Fibroblast of lung (primary cell): ENCODE measurements at regions not wholly inside any gene's neighbourhood (a gene's known extent, or its start where the extent isn't known, plus 50 kb on each side); places are given as distances from the start of the nearest gene placed in this dataset.

ENCODE experiments used
- DNase-seq, 2 donors: peaks; one replicate each; pipeline versions ENCODE4 v3.0.0 to v3.0.0-alpha.2; 2010; ENCODE audit warnings: low read depth in 2 of 2
- H2AFZ ChIP-seq: 2 replicates; pipeline ENCODE4 v1.5.1; 2012; ENCODE audit warnings: low read length, control low read depth, inconsistent platforms
- H3K27ac ChIP-seq: 2 replicates; pipeline ENCODE4 v1.5.1; 2011; ENCODE audit warnings: low read length, control low read depth; ENCODE audit not compliant: insufficient read depth
- H3K27me3 ChIP-seq: 2 replicates; pipeline ENCODE4 v1.5.1; 2011; ENCODE audit warnings: mild to moderate bottlenecking, low read length; ENCODE audit not compliant: control insufficient read depth, insufficient read depth
- H3K36me3 ChIP-seq: 2 replicates; pipeline ENCODE4 v1.5.1; 2011; ENCODE audit warnings: low read length; ENCODE audit not compliant: control insufficient read depth, insufficient read depth
- H3K4me1 ChIP-seq: 2 replicates; pipeline ENCODE4 v1.5.1; 2011; ENCODE audit warnings: low read length; ENCODE audit not compliant: control insufficient read depth, insufficient read depth; ENCODE audit errors: extremely low read depth
- H3K4me2 ChIP-seq: 2 replicates; pipeline ENCODE4 v1.5.1; 2011; ENCODE audit warnings: low read length, control low read depth; ENCODE audit not compliant: insufficient read depth; ENCODE audit errors: extremely low read depth
- H3K4me3 ChIP-seq, 4 experiments: fragments of 200-600 bp in 1 of 4; sonication (generic) in 1 of 4; replicated peaks in 1 of 4; 2 replicates each; pipeline ENCODE4 v1.5.1; 2011 to 2016; ENCODE audit warnings: low read length in 4 of 4, low read depth in 3 of 4, mild to moderate bottlenecking in 3 of 4, control low read depth in 2 of 4, inconsistent platforms in 1 of 4, mixed read lengths in 1 of 4; ENCODE audit not compliant: insufficient read depth in 1 of 4; ENCODE audit errors: control extremely low read depth in 1 of 4
- H3K79me2 ChIP-seq: 2 replicates; pipeline ENCODE4 v1.5.1; 2012; ENCODE audit warnings: mild to moderate bottlenecking, low read length, inconsistent platforms; ENCODE audit not compliant: control insufficient read depth, insufficient read depth
- H3K9ac ChIP-seq: 2 replicates; pipeline ENCODE4 v1.5.1; 2011; ENCODE audit warnings: mild to moderate bottlenecking, low read length, control low read depth; ENCODE audit not compliant: insufficient read depth
- H3K9me3 ChIP-seq: 2 replicates; pipeline ENCODE4 v1.5.1; 2012; ENCODE audit warnings: low read depth, low read length; ENCODE audit not compliant: control insufficient read depth, insufficient read depth
- H4K20me1 ChIP-seq: 2 replicates; pipeline ENCODE4 v1.5.1; 2011; ENCODE audit warnings: low read length; ENCODE audit not compliant: control insufficient read depth, insufficient read depth; ENCODE audit errors: extremely low read depth
- EZH2 ChIP-seq: IDR thresholded peaks from 2 replicates; pipeline ENCODE4 v1.5.1; 2012; ENCODE audit warnings: low read length, control low read depth, mild to moderate bottlenecking; ENCODE audit errors: missing control alignments
- TF ChIP-seq, protein P1 (sequence below), 2 donors: IDR thresholded peaks in 1 of 2; conservative IDR thresholded peaks in 1 of 2; 1 replicate in 1 of 2; 2 replicates in 1 of 2; pipeline ENCODE4 v1.5.1; 2011 to 2012; ENCODE audit warnings: low read length in 2 of 2, control low read depth in 1 of 2, inconsistent platforms in 1 of 2, low read depth in 1 of 2, mild to moderate bottlenecking in 1 of 2

DNA sequence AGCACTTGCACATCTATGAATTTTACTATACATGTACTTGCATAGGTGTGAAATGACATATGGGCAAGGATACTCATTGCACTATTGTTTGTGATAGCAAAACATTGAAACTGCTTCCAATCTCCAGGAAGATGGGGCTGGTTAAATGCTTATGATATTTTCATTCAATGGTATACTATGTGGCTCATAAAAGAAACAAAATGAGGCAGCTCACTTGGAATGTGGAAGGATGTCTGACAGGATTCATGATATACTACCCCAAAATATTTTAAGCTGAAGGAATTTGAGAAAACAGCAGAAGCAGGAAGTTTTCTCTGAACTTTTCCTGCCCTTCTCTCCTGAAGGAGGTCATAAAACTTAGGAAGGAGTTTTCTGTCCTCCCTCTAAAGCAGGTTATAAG, 99.6 kb upstream of the CAST start:
- H3K27me3 ChIP-seq = no peaks in the 10 kb centered on the region
- H4K20me1 ChIP-seq = no peaks in the 10 kb centered on the region
- H3K4me2 ChIP-seq = peak overlapping the region; percentile 35
- H3K27ac ChIP-seq = no peak overlapping the region
- peaks cover 16% of the 10 kb centered on the region for H3K4me1 ChIP-seq
- no peak overlapping the region for H3K9ac ChIP-seq
- no peaks in the 10 kb centered on the region for H3K9me3 ChIP-seq
- TF ChIP-seq, protein P1, sequence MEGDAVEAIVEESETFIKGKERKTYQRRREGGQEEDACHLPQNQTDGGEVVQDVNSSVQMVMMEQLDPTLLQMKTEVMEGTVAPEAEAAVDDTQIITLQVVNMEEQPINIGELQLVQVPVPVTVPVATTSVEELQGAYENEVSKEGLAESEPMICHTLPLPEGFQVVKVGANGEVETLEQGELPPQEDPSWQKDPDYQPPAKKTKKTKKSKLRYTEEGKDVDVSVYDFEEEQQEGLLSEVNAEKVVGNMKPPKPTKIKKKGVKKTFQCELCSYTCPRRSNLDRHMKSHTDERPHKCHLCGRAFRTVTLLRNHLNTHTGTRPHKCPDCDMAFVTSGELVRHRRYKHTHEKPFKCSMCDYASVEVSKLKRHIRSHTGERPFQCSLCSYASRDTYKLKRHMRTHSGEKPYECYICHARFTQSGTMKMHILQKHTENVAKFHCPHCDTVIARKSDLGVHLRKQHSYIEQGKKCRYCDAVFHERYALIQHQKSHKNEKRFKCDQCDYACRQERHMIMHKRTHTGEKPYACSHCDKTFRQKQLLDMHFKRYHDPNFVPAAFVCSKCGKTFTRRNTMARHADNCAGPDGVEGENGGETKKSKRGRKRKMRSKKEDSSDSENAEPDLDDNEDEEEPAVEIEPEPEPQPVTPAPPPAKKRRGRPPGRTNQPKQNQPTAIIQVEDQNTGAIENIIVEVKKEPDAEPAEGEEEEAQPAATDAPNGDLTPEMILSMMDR (conservative IDR thresholded peaks at IDR 0.05 in 1 of 2, IDR thresholded peaks at IDR 0.05 in 1 of 2; ENCODE audit: low read depth in 1 of 2, low read length in 2 of 2) = no peak
- no peak for TF ChIP-seq EZH2
- no peaks in the 10 kb centered on the region for H3K36me3 ChIP-seq
- no peak overlapping the region for H2AFZ ChIP-seq
- H3K4me3 ChIP-seq = no peak overlapping the region
- peak in 1 of 2 donors; percentile 77 for DNase-seq
- no peaks in the 10 kb centered on the region for H3K79me2 ChIP-seq

- Histone ChIP-seq H4K20me1 (no peaks in the 10 kb centered on the region), H3K79me2 (no peaks in the 10 kb centered on the region), H2AFZ (no peak overlapping the region), H3K4me3 (no peak overlapping the region), H3K27ac (no peak overlapping the region), H3K9me3 (no peaks in the 10 kb centered on the region), H3K27me3 (no peaks in the 10 kb centered on the region), H3K36me3 (no peaks in the 10 kb centered on the region), H3K9ac (no peak overlapping the region), H3K4me2 (no peak overlapping the region), H3K4me1 (peaks cover 16% of the 10 kb centered on the region)
- DNase-seq = no peak
- TF ChIP-seq, protein P1 (conservative IDR thresholded peaks at IDR 0.05 in 1 of 2, IDR thresholded peaks at IDR 0.05 in 1 of 2; ENCODE audit: low read depth in 1 of 2, low read length in 2 of 2) = no peak
- TF ChIP-seq EZH2 = no peak
These were observed 98.4 kb upstream of the CAST start for GRCh38 chr5:96563816-96564215.

DNA sequence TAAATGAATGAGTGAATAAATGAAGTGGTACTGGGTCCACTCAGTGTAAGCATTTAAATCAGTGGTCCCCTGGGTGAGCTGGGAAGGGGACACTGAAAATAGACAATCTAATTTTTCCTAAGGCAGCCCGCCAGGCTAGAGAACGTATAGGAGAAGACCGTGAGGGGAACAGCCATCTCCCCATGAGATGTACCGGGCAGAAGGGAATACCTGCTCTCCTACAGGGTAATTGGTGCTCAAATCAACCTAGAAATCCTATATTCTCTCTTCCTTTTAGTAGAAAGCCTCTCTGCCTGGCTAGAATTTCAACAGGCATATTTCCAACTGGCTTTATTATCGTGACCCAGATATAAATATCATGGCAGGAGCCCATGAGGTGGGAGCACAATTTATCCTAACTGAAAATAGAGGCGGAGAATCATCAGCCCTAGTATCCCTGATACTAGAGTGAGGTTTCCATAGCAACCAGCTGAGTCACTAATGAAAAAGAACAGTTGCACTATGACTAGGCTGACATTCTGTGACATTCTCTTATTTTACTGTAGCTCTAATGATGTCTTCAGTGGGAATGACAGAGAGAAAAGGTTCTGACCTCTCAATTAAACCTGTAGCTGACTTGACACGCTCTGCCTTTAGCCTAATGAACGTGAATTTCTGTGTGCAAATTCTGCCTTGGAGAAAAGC, 96.5 kb upstream of the CAST start:
- Histone ChIP-seq H3K9ac (no peak overlapping the region), H3K9me3 (no peaks in the 10 kb centered on the region), H4K20me1 (no peaks in the 10 kb centered on the region), H3K79me2 (no peaks in the 10 kb centered on the region), H2AFZ (no peak overlapping the region), H3K4me3 (no peak overlapping the region), H3K4me1 (peaks cover 16% of the 10 kb centered on the region), H3K27ac (peak overlapping the region; percentile 54), H3K27me3 (no peaks in the 10 kb centered on the region), H3K4me2 (peak overlapping the region; percentile 27), H3K36me3 (no peaks in the 10 kb centered on the region)
- no peak for TF ChIP-seq EZH2
- TF ChIP-seq, protein P1 (conservative IDR thresholded peaks at IDR 0.05 in 1 of 2, IDR thresholded peaks at IDR 0.05 in 1 of 2; ENCODE audit: low read depth in 1 of 2, low read length in 2 of 2) = no peak
- DNase-seq = peak; percentile 80
